CD4-positive, alpha-beta T cell (primary cell): ENCODE measurements at regions not wholly inside any gene's neighbourhood (a gene's known extent, or its start where the extent isn't known, plus 50 kb on each side); places are given as distances from the start of the nearest gene placed in this dataset.
A peak's percentile ranks its signal among the peaks of the same experiment; 100 is the strongest.

Experiments
- ATAC-seq: fragments of 200-7000 bp; cut with Tn5 transposase; one replicate; pipeline ENCODE4 v1.10.0; 2022; ENCODE audit warnings: mild to moderate bottlenecking; ENCODE audit not compliant: poor library complexity
- CTCF ChIA-PET: fragments of 350-600 bp; sonication (Branson Sonifier 250); formaldehyde crosslinking; loops from one replicate; lab custom pipeline; 2021; ENCODE audit warnings: antibody characterized with exemption, inconsistent platforms; lab: Charles Lee
- POLR2A ChIA-PET: fragments of 350-600 bp; sonication (Branson Sonifier 250); formaldehyde crosslinking; loops from one replicate; lab custom pipeline; 2021; ENCODE audit warnings: antibody characterized with exemption, inconsistent platforms; lab: Charles Lee
- DNase-seq, 14 experiments: peaks; one replicate each; pipeline ENCODE4 v3.0.0-alpha.2; 2013 to 2020; ENCODE audit warnings: mixed read lengths in 2 of 14
- H3K27ac ChIP-seq, 2 donors: one replicate each; pipeline versions ENCODE4 v1.5.1 to v1.7.0; 2013; ENCODE audit warnings: low read length in 2 of 2, low read depth in 1 of 2, mild to moderate bottlenecking in 1 of 2
- H3K27me3 ChIP-seq, 2 experiments: 1 replicate in 1 of 2; 2 replicates in 1 of 2; pipeline versions ENCODE4 v1.6.1 to v1.7.0; 2013; ENCODE audit warnings: low read length in 2 of 2, control low read depth in 1 of 2, mild to moderate bottlenecking in 1 of 2, moderate library complexity in 1 of 2; ENCODE audit not compliant: insufficient read depth in 2 of 2, control insufficient read depth in 1 of 2
- H3K36me3 ChIP-seq: one replicate; pipeline ENCODE4 v1.6.1; 2013; ENCODE audit warnings: low read length, control low read depth; ENCODE audit not compliant: insufficient read depth
- H3K4me1 ChIP-seq: one replicate; pipeline ENCODE4 v1.6.1; 2013; ENCODE audit warnings: low read length, control low read depth; ENCODE audit not compliant: insufficient read depth
- H3K4me3 ChIP-seq: one replicate; pipeline ENCODE4 v1.5.1; 2013; ENCODE audit warnings: mild to moderate bottlenecking, low read length, moderate library complexity
- H3K9me3 ChIP-seq, 2 experiments: 1 replicate in 1 of 2; 2 replicates in 1 of 2; pipeline versions ENCODE4 v1.6.1 to v1.7.0; 2013; ENCODE audit warnings: low read length in 2 of 2, mild to moderate bottlenecking in 2 of 2, control low read depth in 1 of 2, moderate library complexity in 1 of 2; ENCODE audit not compliant: control insufficient read depth in 1 of 2, insufficient read depth in 1 of 2
- H3K27ac Mint-ChIP-seq: one replicate; pipeline ENCODE4 v1.8.0; 2020; ENCODE audit warnings: mixed read lengths
- H3K27me3 Mint-ChIP-seq: one replicate; pipeline ENCODE4 v1.8.0; 2021; ENCODE audit warnings: mixed read lengths
- H3K36me3 Mint-ChIP-seq: one replicate; pipeline ENCODE4 v1.8.0; 2021; ENCODE audit warnings: low read depth, mixed read lengths
- H3K4me1 Mint-ChIP-seq: one replicate; pipeline ENCODE4 v1.8.0; 2021; ENCODE audit warnings: low read depth, mixed read lengths
- H3K4me3 Mint-ChIP-seq: one replicate; pipeline ENCODE4 v1.8.0; 2020; ENCODE audit warnings: mild to moderate bottlenecking, mixed read lengths
- H3K9me3 Mint-ChIP-seq: one replicate; pipeline ENCODE4 v1.8.0; 2020; ENCODE audit warnings: mixed read lengths
- intact Hi-C, 2 experiments: fragments of 100-400 bp; cut with DNase I in 1 of 2; cut with micrococcal nuclease in 1 of 2; formaldehyde crosslinking; loops; one replicate each; pipeline versions ENCODE4 v1.15.1 to v1.9.0; 2023 to 2025; cut with DNase I, micrococcal nuclease
- TF ChIP-seq, protein P1 (sequence below): fragments of 200-600 bp; IDR thresholded peaks from one replicate; pipeline ENCODE4 v1.8.0; 2022; ENCODE audit warnings: antibody characterized with exemption, mild to moderate bottlenecking

- TF ChIP-seq, protein P1, sequence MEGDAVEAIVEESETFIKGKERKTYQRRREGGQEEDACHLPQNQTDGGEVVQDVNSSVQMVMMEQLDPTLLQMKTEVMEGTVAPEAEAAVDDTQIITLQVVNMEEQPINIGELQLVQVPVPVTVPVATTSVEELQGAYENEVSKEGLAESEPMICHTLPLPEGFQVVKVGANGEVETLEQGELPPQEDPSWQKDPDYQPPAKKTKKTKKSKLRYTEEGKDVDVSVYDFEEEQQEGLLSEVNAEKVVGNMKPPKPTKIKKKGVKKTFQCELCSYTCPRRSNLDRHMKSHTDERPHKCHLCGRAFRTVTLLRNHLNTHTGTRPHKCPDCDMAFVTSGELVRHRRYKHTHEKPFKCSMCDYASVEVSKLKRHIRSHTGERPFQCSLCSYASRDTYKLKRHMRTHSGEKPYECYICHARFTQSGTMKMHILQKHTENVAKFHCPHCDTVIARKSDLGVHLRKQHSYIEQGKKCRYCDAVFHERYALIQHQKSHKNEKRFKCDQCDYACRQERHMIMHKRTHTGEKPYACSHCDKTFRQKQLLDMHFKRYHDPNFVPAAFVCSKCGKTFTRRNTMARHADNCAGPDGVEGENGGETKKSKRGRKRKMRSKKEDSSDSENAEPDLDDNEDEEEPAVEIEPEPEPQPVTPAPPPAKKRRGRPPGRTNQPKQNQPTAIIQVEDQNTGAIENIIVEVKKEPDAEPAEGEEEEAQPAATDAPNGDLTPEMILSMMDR: no peak
- Histone ChIP-seq H3K36me3 (no peaks in the 10 kb centered on the region), H3K27ac (no peak overlapping the region), H3K4me1 (no peaks in the 10 kb centered on the region), H3K9me3 (no peaks in the 10 kb centered on the region), H3K4me3 (no peak overlapping the region), H3K27me3 (no peaks in the 10 kb centered on the region)
- Mint-ChIP-seq H3K27me3 (peaks cover 13% of the 10 kb centered on the region), H3K27ac (no peak overlapping the region), H3K36me3 (no peaks in the 10 kb centered on the region), H3K9me3 (no peaks in the 10 kb centered on the region), H3K4me3 (no peak overlapping the region), H3K4me1 (no peaks in the 10 kb centered on the region)
- ChIA-PET CTCF (no interaction called here), POLR2A (no interaction called here)
- intact Hi-C loops: no loop called here
- DNase-seq (no peak), ATAC-seq (no peak)
Observed at GRCh38 chr7:94080551-94080950, 76.4 kb upstream of the BET1 start.

- DNase-seq (no peak), ATAC-seq (no peak)
- ChIA-PET CTCF (no interaction called here), POLR2A (interaction anchor here (0.7 kb wide), 1 partner anchor 9 kb away, joined by 3 read pairs; no protein-coding TSS in a partner anchor)
- no peaks in the 10 kb centered on the region for H3K36me3 ChIP-seq
- no peaks in the 10 kb centered on the region for H3K9me3 ChIP-seq
- no peaks in the 10 kb centered on the region for H3K4me1 Mint-ChIP-seq
- H3K27ac ChIP-seq: no peak overlapping the region
- H3K27me3 Mint-ChIP-seq: peaks cover 13% of the 10 kb centered on the region
- no peaks in the 10 kb centered on the region for H3K4me1 ChIP-seq
- intact Hi-C loops: no loop called here
- no peaks in the 10 kb centered on the region for H3K27me3 ChIP-seq
- TF ChIP-seq, protein P1: no peak
- no peaks in the 10 kb centered on the region for H3K9me3 Mint-ChIP-seq
- no peak overlapping the region for H3K4me3 Mint-ChIP-seq
- no peak overlapping the region for H3K4me3 ChIP-seq
- no peak overlapping the region for H3K27ac Mint-ChIP-seq
- H3K36me3 Mint-ChIP-seq: no peaks in the 10 kb centered on the region
Observed at GRCh38 chr7:94082126-94082525, 78.0 kb upstream of the BET1 start.

DNA sequence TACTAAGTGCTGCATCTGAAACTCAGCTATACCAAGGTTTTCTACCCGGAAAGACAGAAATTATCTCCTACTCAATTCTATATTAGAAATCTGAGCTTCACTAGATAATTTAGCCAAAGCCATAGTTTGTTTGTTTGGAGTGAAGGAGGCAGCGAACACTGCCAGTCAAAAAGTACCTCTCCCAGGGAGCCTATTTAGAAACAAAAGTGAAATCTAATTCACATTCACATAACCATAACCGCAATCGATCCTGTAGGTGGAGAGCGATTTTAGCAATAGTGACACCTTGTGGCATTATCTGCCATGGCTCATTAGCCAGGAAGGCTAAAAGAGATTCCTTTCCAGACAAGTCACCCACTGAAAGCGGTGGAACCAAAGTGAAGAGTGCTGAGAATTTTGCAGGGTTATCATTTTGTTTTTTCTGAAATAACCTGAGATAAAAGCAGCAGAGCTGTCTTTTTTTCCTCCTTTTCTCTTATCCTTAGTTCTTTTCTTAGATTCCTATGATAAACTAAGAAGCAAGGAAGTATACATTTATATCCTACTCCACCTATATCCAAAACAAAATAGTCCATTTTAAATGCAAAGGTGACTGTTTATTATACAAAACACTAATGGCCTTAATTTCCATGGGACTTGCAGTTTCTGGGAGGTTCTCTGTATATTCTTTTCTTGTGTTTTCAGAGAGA lies 83.7 kb upstream of the BET1 start:
- H3K27ac ChIP-seq: no peak overlapping the region
- H3K27me3 ChIP-seq: peaks cover 5 to 7% of the 10 kb centered on the region in 2 experiments
- CTCF ChIA-PET: interaction anchor here (1.0 to 1.7 kb wide), 2 partner anchors 11 to 842 kb away, joined by 5 to 7 read pairs; no protein-coding TSS in a partner anchor
- Mint-ChIP-seq H3K27me3 (peaks cover 42% of the 10 kb centered on the region), H3K27ac (no peak overlapping the region), H3K4me1 (peaks cover 7% of the 10 kb centered on the region), H3K36me3 (no peaks in the 10 kb centered on the region), H3K4me3 (peak overlapping the region; percentile 78), H3K9me3 (no peaks in the 10 kb centered on the region)
- POLR2A ChIA-PET: no interaction called here
- no peaks in the 10 kb centered on the region for H3K4me1 ChIP-seq
- no peaks in the 10 kb centered on the region for H3K9me3 ChIP-seq
- TF ChIP-seq, protein P1: peak; percentile 72
- ATAC-seq (peak; percentile 85), DNase-seq (peak in 9 of 14 experiments; percentile 4 to 78 (median 22))
- no peaks in the 10 kb centered on the region for H3K36me3 ChIP-seq
- peak overlapping the region; percentile 21 for H3K4me3 ChIP-seq
- intact Hi-C loops: loop anchor here (1.0 to 5.0 kb wide), 4 partner anchors 646 to 911 kb away; no protein-coding TSS in a partner anchor
